ENCODE measurements at regions not wholly inside any gene's neighbourhood (a gene's known extent, or its start where the extent isn't known, plus 50 kb on each side); places are given as distances from the start of the nearest gene placed in this dataset.

DNA sequence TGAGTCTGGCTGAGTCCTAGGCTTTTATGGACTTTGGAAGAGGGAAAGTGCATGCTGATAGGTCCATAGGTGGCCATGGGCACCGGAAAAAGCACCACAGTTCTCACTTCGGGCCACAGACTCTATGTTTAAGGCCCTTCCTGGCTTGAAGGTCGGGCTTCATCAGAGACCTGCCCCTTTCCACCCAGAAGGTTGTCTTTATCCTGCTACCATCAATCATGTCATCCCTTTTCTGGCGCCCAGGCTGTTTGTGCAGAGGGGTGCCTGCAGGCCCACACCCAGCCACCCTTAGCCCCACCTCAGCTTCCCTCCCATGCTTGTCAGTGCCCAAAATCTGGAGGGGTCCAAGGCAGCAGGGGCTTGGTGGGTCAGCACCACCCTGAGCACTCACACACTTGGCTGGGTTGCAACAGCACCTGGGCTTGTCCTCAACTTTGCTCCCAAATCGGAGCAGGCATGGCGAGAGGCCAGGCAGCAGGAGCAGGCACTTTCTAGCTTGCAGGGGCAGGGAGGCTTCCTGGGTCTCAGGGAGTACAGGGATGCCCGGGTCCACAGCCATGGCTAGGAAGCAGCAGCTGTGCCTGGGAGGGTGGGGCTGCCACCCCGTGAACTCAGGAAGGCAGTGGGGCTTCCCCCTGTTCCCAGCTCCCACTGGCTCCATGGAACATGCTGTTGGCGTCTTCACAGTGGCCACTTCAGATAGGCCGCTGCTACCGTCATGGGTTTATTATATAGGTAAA is 63.8 kb upstream of the TOM1L1 start:
- ATAC-seq = no peak
- no peak for DNase-seq (ENCODE audit: low read depth, low spot score)
- ChIA-PET RAD21 (ENCODE audit: unreplicated experiment) (no interaction called here), POLR2A (no interaction called here), SMC1A (ENCODE audit: uncharacterized antibody, unreplicated experiment) (no interaction called here), CTCF (no interaction called here)
- no peaks in the 10 kb centered on the region for H3K36me3 ChIP-seq (ENCODE audit: control insufficient read depth in 2 of 2, insufficient read depth in 2 of 2, low read length in 1 of 2)
- FAIRE-seq = no peak
- intact Hi-C loops (cut with micrococcal nuclease; ENCODE audit: unreplicated experiment) = no loop called here
- H3K79me2 ChIP-seq (ENCODE audit: control insufficient read depth, insufficient read depth, low read length) = no peaks in the 10 kb centered on the region
- H3K4me2 ChIP-seq (ENCODE audit: control insufficient read depth, insufficient read depth) = no peak overlapping the region
- H3K27me3 ChIP-seq (replicated peaks in 1 of 2; ENCODE audit: control insufficient read depth in 2 of 2, insufficient read depth in 2 of 2, low read length in 1 of 2) = no peaks in the 10 kb centered on the region
- no peaks in the 10 kb centered on the region; the same call in 2 of the 3 replicates for H3K9me3 ChIP-seq (replicated peaks; ENCODE audit: control insufficient read depth, insufficient read depth, low read length)
- H3K27ac ChIP-seq (ENCODE audit: control insufficient read depth, insufficient read depth) = no peak overlapping the region
- in situ Hi-C loops (cut with MboI) = no loop called here
- no peak overlapping the region for H3K9ac ChIP-seq (ENCODE audit: control insufficient read depth, insufficient read depth, low read length)
- no peak overlapping the region for H3K4me3 ChIP-seq
- H4K20me1 ChIP-seq (ENCODE audit: control insufficient read depth, insufficient read depth) = no peaks in the 10 kb centered on the region
- H3K4me1 ChIP-seq (ENCODE audit: control insufficient read depth, insufficient read depth, low read length) = no peaks in the 10 kb centered on the region
- no peak overlapping the region for H2AFZ ChIP-seq (ENCODE audit: control insufficient read depth, low read depth, low read length)
- 22% methylated on average over 11 of the region's 11 CpGs for WGBS (ENCODE audit: insufficient coverage, insufficient replicate concordance, low lambda C conversion rate, missing lambda C conversion rate)
- BruUV-seq (replicated peaks) = no TSS peak
- no peak for TF ChIP-seq STAT3 (IDR thresholded peaks at IDR 0.05; ENCODE audit: low read depth, low read length)
- no peak for TF ChIP-seq MTA2 (IDR thresholded peaks at IDR 0.05; ENCODE audit: low read depth)
- TF ChIP-seq, protein P1, sequence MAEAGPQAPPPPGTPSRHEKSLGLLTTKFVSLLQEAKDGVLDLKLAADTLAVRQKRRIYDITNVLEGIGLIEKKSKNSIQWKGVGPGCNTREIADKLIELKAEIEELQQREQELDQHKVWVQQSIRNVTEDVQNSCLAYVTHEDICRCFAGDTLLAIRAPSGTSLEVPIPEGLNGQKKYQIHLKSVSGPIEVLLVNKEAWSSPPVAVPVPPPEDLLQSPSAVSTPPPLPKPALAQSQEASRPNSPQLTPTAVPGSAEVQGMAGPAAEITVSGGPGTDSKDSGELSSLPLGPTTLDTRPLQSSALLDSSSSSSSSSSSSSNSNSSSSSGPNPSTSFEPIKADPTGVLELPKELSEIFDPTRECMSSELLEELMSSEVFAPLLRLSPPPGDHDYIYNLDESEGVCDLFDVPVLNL (IDR thresholded peaks at IDR 0.05; ENCODE audit: low read depth, low read length) = no peak
- TF ChIP-seq MTA3 (IDR thresholded peaks at IDR 0.05; ENCODE audit: borderline replicate concordance, low read length) = no peak
- TF ChIP-seq RB1 (IDR thresholded peaks at IDR 0.05; ENCODE audit: borderline replicate concordance) = no peak
- TF ChIP-seq PML (IDR thresholded peaks at IDR 0.05; ENCODE audit: low read length) = no peak
- no peak for TF ChIP-seq GATAD2B (conservative IDR thresholded peaks at IDR 0.05; ENCODE audit: low read depth)
- TF ChIP-seq, protein P2, sequence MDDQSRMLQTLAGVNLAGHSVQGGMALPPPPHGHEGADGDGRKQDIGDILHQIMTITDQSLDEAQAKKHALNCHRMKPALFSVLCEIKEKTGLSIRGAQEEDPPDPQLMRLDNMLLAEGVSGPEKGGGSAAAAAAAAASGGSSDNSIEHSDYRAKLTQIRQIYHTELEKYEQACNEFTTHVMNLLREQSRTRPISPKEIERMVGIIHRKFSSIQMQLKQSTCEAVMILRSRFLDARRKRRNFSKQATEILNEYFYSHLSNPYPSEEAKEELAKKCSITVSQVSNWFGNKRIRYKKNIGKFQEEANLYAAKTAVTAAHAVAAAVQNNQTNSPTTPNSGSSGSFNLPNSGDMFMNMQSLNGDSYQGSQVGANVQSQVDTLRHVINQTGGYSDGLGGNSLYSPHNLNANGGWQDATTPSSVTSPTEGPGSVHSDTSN (IDR thresholded peaks at IDR 0.05; ENCODE audit: insufficient replicate concordance, low read depth, low read length) = no peak
- TF ChIP-seq, protein P3, sequence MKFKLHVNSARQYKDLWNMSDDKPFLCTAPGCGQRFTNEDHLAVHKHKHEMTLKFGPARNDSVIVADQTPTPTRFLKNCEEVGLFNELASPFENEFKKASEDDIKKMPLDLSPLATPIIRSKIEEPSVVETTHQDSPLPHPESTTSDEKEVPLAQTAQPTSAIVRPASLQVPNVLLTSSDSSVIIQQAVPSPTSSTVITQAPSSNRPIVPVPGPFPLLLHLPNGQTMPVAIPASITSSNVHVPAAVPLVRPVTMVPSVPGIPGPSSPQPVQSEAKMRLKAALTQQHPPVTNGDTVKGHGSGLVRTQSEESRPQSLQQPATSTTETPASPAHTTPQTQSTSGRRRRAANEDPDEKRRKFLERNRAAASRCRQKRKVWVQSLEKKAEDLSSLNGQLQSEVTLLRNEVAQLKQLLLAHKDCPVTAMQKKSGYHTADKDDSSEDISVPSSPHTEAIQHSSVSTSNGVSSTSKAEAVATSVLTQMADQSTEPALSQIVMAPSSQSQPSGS (IDR thresholded peaks at IDR 0.05; ENCODE audit: low read length) = no peak
- TF ChIP-seq, protein P4, sequence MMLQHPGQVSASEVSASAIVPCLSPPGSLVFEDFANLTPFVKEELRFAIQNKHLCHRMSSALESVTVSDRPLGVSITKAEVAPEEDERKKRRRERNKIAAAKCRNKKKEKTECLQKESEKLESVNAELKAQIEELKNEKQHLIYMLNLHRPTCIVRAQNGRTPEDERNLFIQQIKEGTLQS (IDR thresholded peaks at IDR 0.05; ENCODE audit: borderline replicate concordance, extremely low read depth, low read depth, low read length) = no peak
- TF ChIP-seq, protein P5, sequence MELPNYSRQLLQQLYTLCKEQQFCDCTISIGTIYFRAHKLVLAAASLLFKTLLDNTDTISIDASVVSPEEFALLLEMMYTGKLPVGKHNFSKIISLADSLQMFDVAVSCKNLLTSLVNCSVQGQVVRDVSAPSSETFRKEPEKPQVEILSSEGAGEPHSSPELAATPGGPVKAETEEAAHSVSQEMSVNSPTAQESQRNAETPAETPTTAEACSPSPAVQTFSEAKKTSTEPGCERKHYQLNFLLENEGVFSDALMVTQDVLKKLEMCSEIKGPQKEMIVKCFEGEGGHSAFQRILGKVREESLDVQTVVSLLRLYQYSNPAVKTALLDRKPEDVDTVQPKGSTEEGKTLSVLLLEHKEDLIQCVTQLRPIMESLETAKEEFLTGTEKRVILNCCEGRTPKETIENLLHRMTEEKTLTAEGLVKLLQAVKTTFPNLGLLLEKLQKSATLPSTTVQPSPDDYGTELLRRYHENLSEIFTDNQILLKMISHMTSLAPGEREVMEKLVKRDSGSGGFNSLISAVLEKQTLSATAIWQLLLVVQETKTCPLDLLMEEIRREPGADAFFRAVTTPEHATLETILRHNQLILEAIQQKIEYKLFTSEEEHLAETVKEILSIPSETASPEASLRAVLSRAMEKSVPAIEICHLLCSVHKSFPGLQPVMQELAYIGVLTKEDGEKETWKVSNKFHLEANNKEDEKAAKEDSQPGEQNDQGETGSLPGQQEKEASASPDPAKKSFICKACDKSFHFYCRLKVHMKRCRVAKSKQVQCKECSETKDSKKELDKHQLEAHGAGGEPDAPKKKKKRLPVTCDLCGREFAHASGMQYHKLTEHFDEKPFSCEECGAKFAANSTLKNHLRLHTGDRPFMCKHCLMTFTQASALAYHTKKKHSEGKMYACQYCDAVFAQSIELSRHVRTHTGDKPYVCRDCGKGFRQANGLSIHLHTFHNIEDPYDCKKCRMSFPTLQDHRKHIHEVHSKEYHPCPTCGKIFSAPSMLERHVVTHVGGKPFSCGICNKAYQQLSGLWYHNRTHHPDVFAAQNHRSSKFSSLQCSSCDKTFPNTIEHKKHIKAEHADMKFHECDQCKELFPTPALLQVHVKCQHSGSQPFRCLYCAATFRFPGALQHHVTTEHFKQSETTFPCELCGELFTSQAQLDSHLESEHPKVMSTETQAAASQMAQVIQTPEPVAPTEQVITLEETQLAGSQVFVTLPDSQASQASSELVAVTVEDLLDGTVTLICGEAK (IDR thresholded peaks at IDR 0.05; ENCODE audit: borderline replicate concordance) = no peak
- no peak for TF ChIP-seq FOXK2 (IDR thresholded peaks at IDR 0.05)
- TF ChIP-seq WRNIP1 (IDR thresholded peaks at IDR 0.05; ENCODE audit: borderline replicate concordance, low read depth, low read length) = no peak
- TF ChIP-seq ZBED1 (IDR thresholded peaks at IDR 0.05; ENCODE audit: borderline replicate concordance) = no peak
- no peak for TF ChIP-seq KAT2A (conservative IDR thresholded peaks at IDR 0.05; ENCODE audit: control insufficient read depth, low read depth, low read length)

All from GM12878 (cell line).